ENCODE measurements at regions not wholly inside any gene's neighbourhood (a gene's known extent, or its start where the extent isn't known, plus 50 kb on each side); places are given as distances from the start of the nearest gene placed in this dataset.
"Not testable (repeated sequence)": the region's sequence is repeated elsewhere in the genome, so short reads cannot be mapped to it uniquely, and the experiment has no call there.

GRCh38 chr2:19201911-19202462 lies 156.4 kb downstream of the OSR1 start:
- no peak for DNase-seq (ENCODE audit: low read depth)

GRCh38 chr2:19198381-19198780 lies 160.0 kb downstream of the OSR1 start:
- no peak for DNase-seq (ENCODE audit: low read depth)

- DNase-seq (ENCODE audit: low read depth): no peak
Observed at GRCh38 chr2:19195661-19196060, 162.8 kb downstream of the OSR1 start.

- no peak for DNase-seq (ENCODE audit: low read depth)
Observed at GRCh38 chr2:19189391-19189790, 169.0 kb downstream of the OSR1 start.

- no peak for DNase-seq (ENCODE audit: low read depth)
Observed at GRCh38 chr2:19187323-19188020, 171.0 kb downstream of the OSR1 start.

- no peak for DNase-seq (ENCODE audit: low read depth)
Observed at GRCh38 chr2:19185086-19185485, 173.3 kb downstream of the OSR1 start.

- DNase-seq (ENCODE audit: low read depth): no peak
Observed at GRCh38 chr2:19178175-19178574, 180.2 kb downstream of the OSR1 start.

- no peak for DNase-seq (ENCODE audit: low read depth)
Observed at GRCh38 chr2:19176977-19177376, 181.4 kb downstream of the OSR1 start.

- DNase-seq (ENCODE audit: low read depth): no peak
Observed at GRCh38 chr2:19176172-19176852, 182.1 kb downstream of the OSR1 start.

- no peak for DNase-seq (ENCODE audit: low read depth)
Observed at GRCh38 chr2:19174176-19174575, 184.2 kb downstream of the OSR1 start.

GRCh38 chr2:19171409-19171808 lies 187.0 kb downstream of the OSR1 start:
- no peak for DNase-seq (ENCODE audit: low read depth)

- DNase-seq (ENCODE audit: low read depth): no peak
Observed at GRCh38 chr2:19169134-19169768, 189.2 kb downstream of the OSR1 start.

GRCh38 chr2:19164099-19164498 lies 194.3 kb downstream of the OSR1 start:
- DNase-seq (ENCODE audit: low read depth): not testable (repeated sequence)

- DNase-seq (ENCODE audit: low read depth): no peak
Observed at GRCh38 chr2:19158896-19159295, 199.5 kb downstream of the OSR1 start.

- DNase-seq (ENCODE audit: low read depth): no peak
Observed at GRCh38 chr2:19158211-19158610, 200.2 kb downstream of the OSR1 start.

- no peak for DNase-seq (ENCODE audit: low read depth)
Observed at GRCh38 chr2:19156646-19157045, 201.8 kb downstream of the OSR1 start.

- no peak for DNase-seq (ENCODE audit: low read depth)
Observed at GRCh38 chr2:19150726-19151125, 207.7 kb downstream of the OSR1 start.

- no peak for DNase-seq (ENCODE audit: low read depth)
Observed at GRCh38 chr2:19146867-19147266, 211.6 kb downstream of the OSR1 start.

GRCh38 chr2:19141234-19142004 lies 217.0 kb downstream of the OSR1 start:
- DNase-seq (ENCODE audit: low read depth): no peak

GRCh38 chr2:19140463-19141208 lies 217.8 kb downstream of the OSR1 start:
- no peak for DNase-seq (ENCODE audit: low read depth)

- DNase-seq (ENCODE audit: low read depth): no peak
Observed at GRCh38 chr2:19139386-19139785, 219.0 kb downstream of the OSR1 start.

Data from stimulated activated CD8-positive, alpha-beta memory T cell treated with anti-CD3 and anti-CD28 coated beads, Interleukin-7, amount 100 ng/mL, for 24 hours (primary cell).